ENCODE measurements at regions not wholly inside any gene's neighbourhood (a gene's known extent, or its start where the extent isn't known, plus 50 kb on each side); places are given as distances from the start of the nearest gene placed in this dataset.

DNA sequence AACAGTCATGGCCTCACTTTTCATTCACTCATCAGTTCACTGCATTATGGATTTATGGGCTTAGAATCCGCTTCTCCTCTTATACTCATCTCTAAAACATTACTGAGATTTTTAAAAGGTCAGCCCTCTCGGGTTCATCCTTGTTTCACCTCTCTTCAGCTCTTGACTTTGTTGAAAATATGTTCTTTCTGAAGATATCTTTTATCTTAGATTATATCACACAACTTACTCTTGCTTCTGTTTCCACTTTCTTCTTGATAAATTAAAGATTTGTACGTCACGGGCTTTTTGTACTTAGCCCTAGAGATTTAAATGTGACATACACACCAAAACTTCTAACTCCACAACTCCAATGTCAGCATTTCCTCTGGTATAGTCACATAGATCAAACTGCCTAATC lies 342.5 kb upstream of the TMEM229A start:
- Mint-ChIP-seq H3K27ac (no peak overlapping the region), H3K4me1 (no peaks in the 10 kb centered on the region), H3K36me3 (ENCODE audit: low read depth) (no peaks in the 10 kb centered on the region), H3K9me3 (no peaks in the 10 kb centered on the region), H3K27me3 (ENCODE audit: low read depth, poor library complexity) (no peaks in the 10 kb centered on the region), H3K4me3 (no peak overlapping the region)
- no peak for DNase-seq
- TF ChIP-seq, protein P1, sequence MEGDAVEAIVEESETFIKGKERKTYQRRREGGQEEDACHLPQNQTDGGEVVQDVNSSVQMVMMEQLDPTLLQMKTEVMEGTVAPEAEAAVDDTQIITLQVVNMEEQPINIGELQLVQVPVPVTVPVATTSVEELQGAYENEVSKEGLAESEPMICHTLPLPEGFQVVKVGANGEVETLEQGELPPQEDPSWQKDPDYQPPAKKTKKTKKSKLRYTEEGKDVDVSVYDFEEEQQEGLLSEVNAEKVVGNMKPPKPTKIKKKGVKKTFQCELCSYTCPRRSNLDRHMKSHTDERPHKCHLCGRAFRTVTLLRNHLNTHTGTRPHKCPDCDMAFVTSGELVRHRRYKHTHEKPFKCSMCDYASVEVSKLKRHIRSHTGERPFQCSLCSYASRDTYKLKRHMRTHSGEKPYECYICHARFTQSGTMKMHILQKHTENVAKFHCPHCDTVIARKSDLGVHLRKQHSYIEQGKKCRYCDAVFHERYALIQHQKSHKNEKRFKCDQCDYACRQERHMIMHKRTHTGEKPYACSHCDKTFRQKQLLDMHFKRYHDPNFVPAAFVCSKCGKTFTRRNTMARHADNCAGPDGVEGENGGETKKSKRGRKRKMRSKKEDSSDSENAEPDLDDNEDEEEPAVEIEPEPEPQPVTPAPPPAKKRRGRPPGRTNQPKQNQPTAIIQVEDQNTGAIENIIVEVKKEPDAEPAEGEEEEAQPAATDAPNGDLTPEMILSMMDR (IDR thresholded peaks at IDR 0.05), result no peak

DNA sequence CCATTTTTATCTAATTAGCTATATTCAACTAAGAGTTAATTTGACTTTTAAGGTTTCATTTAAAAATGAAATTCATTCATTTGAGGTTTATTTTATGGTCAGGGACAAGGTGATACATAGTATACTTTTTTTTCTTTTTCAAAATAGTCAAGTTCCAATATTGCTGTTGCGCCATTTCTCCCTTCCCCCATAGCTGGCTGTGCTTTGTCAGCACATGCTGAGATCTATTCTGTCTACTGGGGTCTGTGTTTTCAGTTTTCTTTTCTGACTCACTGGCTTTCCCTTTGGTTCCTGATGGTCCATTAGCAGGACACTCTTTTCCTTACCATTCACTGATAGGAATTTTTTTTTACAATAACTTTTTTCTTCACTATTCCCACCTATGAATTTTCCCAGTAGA lies 336.4 kb upstream of the TMEM229A start:
- Mint-ChIP-seq H3K27me3 (ENCODE audit: low read depth, poor library complexity) (no peaks in the 10 kb centered on the region), H3K9me3 (peaks cover 12% of the 10 kb centered on the region), H3K27ac (no peak overlapping the region), H3K4me1 (no peaks in the 10 kb centered on the region), H3K4me3 (no peak overlapping the region), H3K36me3 (ENCODE audit: low read depth) (no peaks in the 10 kb centered on the region)
- no peak for DNase-seq
- TF ChIP-seq, protein P1 (IDR thresholded peaks at IDR 0.05), result no peak

DNA sequence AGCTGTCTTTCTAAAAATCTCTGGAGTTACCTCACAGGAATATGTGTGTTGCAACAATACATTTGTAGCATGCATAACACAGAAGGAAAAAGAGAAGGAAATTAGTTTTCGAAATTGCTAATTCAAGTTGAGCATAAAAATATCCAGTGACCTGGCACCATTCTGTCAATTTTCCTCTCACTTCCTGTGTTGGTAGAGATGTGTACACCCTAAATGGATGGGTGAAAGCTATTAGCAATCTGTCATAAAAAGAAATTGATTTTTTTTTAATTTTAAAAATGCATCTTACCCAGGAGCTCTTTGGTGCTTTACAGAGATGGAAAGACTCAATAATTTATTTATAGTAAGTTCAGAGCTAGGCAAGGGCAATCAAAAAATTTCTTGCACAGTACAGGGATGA lies 333.3 kb upstream of the TMEM229A start:
- TF ChIP-seq, protein P1 (IDR thresholded peaks at IDR 0.05), result no peak
- H3K36me3 Mint-ChIP-seq (ENCODE audit: low read depth), result no peaks in the 10 kb centered on the region
- H3K4me1 Mint-ChIP-seq, result no peaks in the 10 kb centered on the region
- no peak overlapping the region for H3K4me3 Mint-ChIP-seq
- no peak overlapping the region for H3K27ac Mint-ChIP-seq
- peaks cover 21% of the 10 kb centered on the region for H3K9me3 Mint-ChIP-seq
- H3K27me3 Mint-ChIP-seq (ENCODE audit: low read depth, poor library complexity), result no peaks in the 10 kb centered on the region
- DNase-seq, result no peak

DNA sequence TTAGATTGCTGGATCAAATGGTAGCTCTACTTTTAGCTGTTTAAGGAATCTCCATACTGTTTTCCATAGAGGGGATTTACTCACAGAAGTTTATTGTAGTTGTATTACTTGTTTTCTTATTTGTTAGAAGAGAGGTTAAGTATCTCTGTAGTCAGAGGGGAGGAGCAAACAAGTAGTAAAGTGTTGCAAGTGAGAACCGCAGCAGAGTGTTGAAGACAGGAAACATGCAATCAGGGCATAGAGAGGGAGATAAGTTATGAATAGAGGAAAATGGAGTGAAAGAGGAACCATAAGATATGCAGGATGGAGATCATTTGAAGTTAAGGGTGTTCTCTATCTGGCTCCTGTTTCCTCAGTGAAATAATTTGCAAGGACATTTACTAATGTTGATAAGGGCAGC lies 331.4 kb upstream of the TMEM229A start:
- Mint-ChIP-seq H3K36me3 (ENCODE audit: low read depth) (no peaks in the 10 kb centered on the region), H3K4me1 (no peaks in the 10 kb centered on the region), H3K9me3 (peaks cover 23% of the 10 kb centered on the region), H3K27ac (no peak overlapping the region), H3K4me3 (no peak overlapping the region), H3K27me3 (ENCODE audit: low read depth, poor library complexity) (no peaks in the 10 kb centered on the region)
- DNase-seq, result no peak
- TF ChIP-seq, protein P1 (IDR thresholded peaks at IDR 0.05), result no peak

DNA sequence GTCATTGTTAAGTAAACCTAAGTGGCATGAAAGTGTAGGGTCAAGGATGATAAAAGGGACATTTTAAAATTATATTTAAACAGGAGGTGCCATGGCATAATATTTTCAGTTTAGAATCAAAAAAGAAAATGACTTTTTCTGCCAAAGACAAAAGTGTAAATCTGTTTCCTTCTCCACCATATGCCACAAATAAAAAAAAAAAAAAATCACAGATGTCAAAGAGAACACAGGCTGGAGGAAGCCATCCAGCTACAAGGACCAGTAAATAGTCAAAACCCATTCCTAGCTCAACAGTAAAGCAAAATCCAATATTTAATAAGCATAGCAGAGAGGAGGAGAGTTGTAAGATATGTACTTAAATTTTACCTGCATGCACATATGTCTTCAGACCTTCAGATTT lies 321.3 kb upstream of the TMEM229A start:
- DNase-seq, result no peak
- TF ChIP-seq, protein P1 (IDR thresholded peaks at IDR 0.05), result no peak
- Mint-ChIP-seq H3K36me3 (ENCODE audit: low read depth) (no peaks in the 10 kb centered on the region), H3K4me1 (no peaks in the 10 kb centered on the region), H3K27ac (no peak overlapping the region), H3K27me3 (ENCODE audit: low read depth, poor library complexity) (no peaks in the 10 kb centered on the region), H3K9me3 (no peaks in the 10 kb centered on the region), H3K4me3 (no peak overlapping the region)

DNA sequence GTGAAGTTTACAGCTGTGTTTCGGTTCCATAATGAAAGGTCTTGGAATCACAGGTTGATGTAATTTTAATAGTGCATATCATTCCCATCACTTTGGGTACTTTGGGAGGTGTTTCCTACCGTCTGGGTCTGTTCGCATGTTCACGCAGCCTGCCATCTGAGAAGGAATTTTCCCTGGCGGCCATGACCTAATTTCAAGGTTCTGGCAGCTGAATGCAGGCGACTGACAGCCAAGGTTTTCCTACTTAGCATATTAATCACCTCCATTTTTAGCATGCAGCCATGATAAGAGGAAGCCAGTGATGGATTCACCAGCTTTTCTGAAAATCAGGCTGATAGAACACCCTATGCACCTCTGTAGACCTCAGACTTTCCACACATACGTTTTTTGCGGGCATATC lies 319.1 kb upstream of the TMEM229A start:
- DNase-seq, result no peak
- Mint-ChIP-seq H3K4me1 (no peaks in the 10 kb centered on the region), H3K27ac (no peak overlapping the region), H3K36me3 (ENCODE audit: low read depth) (no peaks in the 10 kb centered on the region), H3K27me3 (ENCODE audit: low read depth, poor library complexity) (peaks cover 2% of the 10 kb centered on the region), H3K4me3 (no peak overlapping the region), H3K9me3 (no peaks in the 10 kb centered on the region)
- TF ChIP-seq, protein P1 (IDR thresholded peaks at IDR 0.05), result no peak
